ENCODE measurements at regions not wholly inside any gene's neighbourhood (a gene's known extent, or its start where the extent isn't known, plus 50 kb on each side); places are given as distances from the start of the nearest gene placed in this dataset.

GRCh38 chr14:38877744-38878388, 225.2 kb downstream of the SEC23A start:
- ATAC-seq = peak in 6 of 8 donors; percentile 29 to 54 (median 41)
- peak overlapping the region in 5 of 10 donors; percentile 10 to 41 (median 11) for H3K27ac ChIP-seq

GRCh38 chr14:38874721-38875120, 228.3 kb downstream of the SEC23A start:
- no peak overlapping the region for H3K4me3 ChIP-seq
- no peaks in the 10 kb centered on the region for H3K27me3 ChIP-seq
- H3K9me3 ChIP-seq = no peaks in the 10 kb centered on the region
- no peak for ATAC-seq
- intact Hi-C loops (cut with DNase I) = loop anchor here in 6 of 10 donors (5.0 to 10.0 kb wide), 7 partner anchors 118 to 972 kb away; no protein-coding TSS in a partner anchor
- no peak for DNase-seq
- 94 to 100% methylated on average over 2 of the region's 2 CpGs for WGBS, 2 donors
- peaks cover 0 to 29% (median 12%) of the 10 kb centered on the region in 9 donors for H3K4me1 ChIP-seq
- no peaks in the 10 kb centered on the region for H3K36me3 ChIP-seq
- TF ChIP-seq CTCF (IDR thresholded peaks at IDR 0.05) = no peak
- H3K27ac ChIP-seq = peak overlapping the region in 2 of 10 donors; percentile 5 to 32

More at GRCh38 chr14:38877744-38878388, 225.2 kb downstream of the SEC23A start:
- Histone ChIP-seq H3K36me3 (no peaks in the 10 kb centered on the region), H3K27me3 (no peaks in the 10 kb centered on the region), H3K9me3 (no peaks in the 10 kb centered on the region), H3K4me1 (peaks cover 0 to 38% (median 18%) of the 10 kb centered on the region in 9 donors), H3K4me3 (no peak overlapping the region)
- no peak for DNase-seq
- no peak for TF ChIP-seq CTCF (IDR thresholded peaks at IDR 0.05)
- intact Hi-C loops (cut with DNase I) = loop anchor here in 6 of 10 donors (5.0 to 10.0 kb wide), 6 partner anchors 114 to 976 kb away; no protein-coding TSS in a partner anchor
- 29 to 32% methylated on average over 3 of the region's 3 CpGs for WGBS, 2 donors

- 59 to 64% methylated on average over 3 of the region's 3 CpGs for WGBS, 2 donors
- Histone ChIP-seq H3K27ac (peak overlapping the region in 3 of 10 donors; percentile 5 to 48 (median 16)), H3K4me1 (peaks cover 0 to 23% (median 18%) of the 10 kb centered on the region in 9 donors), H3K4me3 (no peak overlapping the region), H3K36me3 (no peaks in the 10 kb centered on the region), H3K27me3 (no peaks in the 10 kb centered on the region), H3K9me3 (no peaks in the 10 kb centered on the region)
- intact Hi-C loops (cut with DNase I) = loop anchor here in 4 of 10 donors (5.0 to 10.0 kb wide), 5 partner anchors 121 to 969 kb away; no protein-coding TSS in a partner anchor
- DNase-seq (no peak), ATAC-seq (no peak)
- TF ChIP-seq CTCF (IDR thresholded peaks at IDR 0.05) = no peak
Observed at GRCh38 chr14:38873941-38874612, 229.0 kb downstream of the SEC23A start.

- no peaks in the 10 kb centered on the region for H3K27me3 ChIP-seq
- H3K4me1 ChIP-seq = peaks cover 0 to 28% (median 16%) of the 10 kb centered on the region in 9 donors
- no peak overlapping the region for H3K4me3 ChIP-seq
- peak overlapping the region in 1 of 10 donors; percentile 8 for H3K27ac ChIP-seq
- H3K36me3 ChIP-seq = no peaks in the 10 kb centered on the region
- DNase-seq = no peak
- no peak for ATAC-seq
- TF ChIP-seq CTCF (IDR thresholded peaks at IDR 0.05) = no peak
- WGBS, 2 donors = 76 to 83% methylated on average over 3 of the region's 3 CpGs
- intact Hi-C loops (cut with DNase I) = loop anchor here in 4 of 10 donors (5.0 to 10.0 kb wide), 5 partner anchors 124 to 966 kb away; no protein-coding TSS in a partner anchor
- H3K9me3 ChIP-seq = no peaks in the 10 kb centered on the region
Observed at GRCh38 chr14:38870296-38870836, 232.7 kb downstream of the SEC23A start.

Data from heart right ventricle (tissue), 16 donors.